Sigmoid colon (tissue), 4 donors: ENCODE measurements at regions not wholly inside any gene's neighbourhood (a gene's known extent, or its start where the extent isn't known, plus 50 kb on each side); places are given as distances from the start of the nearest gene placed in this dataset.

Experiments used
- EP300 ChIP-seq, 4 donors: sonication (generic); formaldehyde crosslinking; IDR thresholded peaks; one replicate each; pipeline ENCODE4 v1.6.1; 2017; ENCODE audit warnings: antibody characterized with exemption in 4 of 4
- POLR2A ChIP-seq, 2 donors: fragments of 450-650 bp; IDR thresholded peaks; one replicate each; pipeline ENCODE4 v1.6.1; 2016; ENCODE audit warnings: antibody characterized with exemption in 2 of 2, mild to moderate bottlenecking in 2 of 2, moderate library complexity in 2 of 2
- POLR2AphosphoS5 ChIP-seq, 4 donors: sonication (generic); formaldehyde crosslinking; IDR thresholded peaks; one replicate each; pipeline ENCODE4 v1.6.1; 2017; ENCODE audit warnings: antibody characterized with exemption in 4 of 4
- TF ChIP-seq, protein P1 (sequence below), 4 experiments: fragments of 450-650 bp in 3 of 4; fragments of 200-600 bp in 1 of 4; IDR thresholded peaks; one replicate each; pipeline ENCODE4 v1.5.1; 2016 to 2019; ENCODE audit warnings: antibody characterized with exemption in 4 of 4, mild to moderate bottlenecking in 3 of 4, moderate library complexity in 2 of 4

DNA sequence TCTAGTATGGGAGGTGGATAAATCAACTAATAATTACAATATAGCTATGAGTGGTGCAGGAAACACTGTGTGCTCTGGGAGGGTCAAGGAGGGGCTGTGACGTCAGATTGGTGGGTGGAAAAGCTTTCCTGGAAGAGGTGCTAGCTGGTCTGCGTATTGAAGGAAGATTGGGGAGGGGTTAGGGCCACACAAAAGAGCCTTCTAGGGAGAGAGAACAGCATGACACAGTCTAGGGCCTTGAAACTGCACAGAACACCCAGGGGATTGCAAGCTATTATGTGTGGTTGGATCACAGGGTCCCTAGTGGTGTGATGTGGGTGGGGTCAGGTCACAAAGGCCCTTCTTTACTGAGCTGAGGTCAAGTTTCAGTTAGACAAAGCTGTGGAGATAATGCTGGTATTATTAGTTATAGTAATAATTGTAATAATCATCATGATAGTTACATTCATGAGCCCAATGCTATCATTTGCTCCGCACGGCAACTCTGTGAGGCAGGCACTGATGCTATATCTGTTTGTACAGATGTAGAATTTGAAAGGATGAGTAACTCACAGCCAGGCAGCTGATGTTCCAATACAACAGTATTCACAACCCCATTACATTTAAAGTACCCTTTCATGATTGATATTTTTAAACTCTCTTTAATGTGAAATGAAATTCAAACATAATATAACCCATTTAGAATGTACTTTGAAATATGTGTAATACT is 197.4 kb upstream of the IL12B start:
- TF ChIP-seq, protein P1, sequence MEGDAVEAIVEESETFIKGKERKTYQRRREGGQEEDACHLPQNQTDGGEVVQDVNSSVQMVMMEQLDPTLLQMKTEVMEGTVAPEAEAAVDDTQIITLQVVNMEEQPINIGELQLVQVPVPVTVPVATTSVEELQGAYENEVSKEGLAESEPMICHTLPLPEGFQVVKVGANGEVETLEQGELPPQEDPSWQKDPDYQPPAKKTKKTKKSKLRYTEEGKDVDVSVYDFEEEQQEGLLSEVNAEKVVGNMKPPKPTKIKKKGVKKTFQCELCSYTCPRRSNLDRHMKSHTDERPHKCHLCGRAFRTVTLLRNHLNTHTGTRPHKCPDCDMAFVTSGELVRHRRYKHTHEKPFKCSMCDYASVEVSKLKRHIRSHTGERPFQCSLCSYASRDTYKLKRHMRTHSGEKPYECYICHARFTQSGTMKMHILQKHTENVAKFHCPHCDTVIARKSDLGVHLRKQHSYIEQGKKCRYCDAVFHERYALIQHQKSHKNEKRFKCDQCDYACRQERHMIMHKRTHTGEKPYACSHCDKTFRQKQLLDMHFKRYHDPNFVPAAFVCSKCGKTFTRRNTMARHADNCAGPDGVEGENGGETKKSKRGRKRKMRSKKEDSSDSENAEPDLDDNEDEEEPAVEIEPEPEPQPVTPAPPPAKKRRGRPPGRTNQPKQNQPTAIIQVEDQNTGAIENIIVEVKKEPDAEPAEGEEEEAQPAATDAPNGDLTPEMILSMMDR (IDR thresholded peaks at IDR 0.05), result no peak
- TF ChIP-seq POLR2A (IDR thresholded peaks at IDR 0.05), result no peak
- TF ChIP-seq POLR2AphosphoS5 (IDR thresholded peaks at IDR 0.05), result no peak
- no peak for TF ChIP-seq EP300 (IDR thresholded peaks at IDR 0.05)
